Neuron (in vitro differentiated cells): ENCODE measurements at regions not wholly inside any gene's neighbourhood (a gene's known extent, or its start where the extent isn't known, plus 50 kb on each side); places are given as distances from the start of the nearest gene placed in this dataset.
"Not testable (repeated sequence)": the region's sequence is repeated elsewhere in the genome, so short reads cannot be mapped to it uniquely, and the experiment has no call there.

Source experiments
- H2AFZ ChIP-seq: one replicate; pipeline ENCODE4 v1.6.1; 2013; ENCODE audit warnings: low read depth, mild to moderate bottlenecking, inconsistent platforms, low read length, moderate library complexity
- H3K27me3 ChIP-seq: one replicate; pipeline ENCODE4 v1.6.1; 2013; ENCODE audit warnings: low read length; ENCODE audit not compliant: insufficient read depth
- H3K36me3 ChIP-seq: one replicate; pipeline ENCODE4 v1.6.1; 2013; ENCODE audit warnings: low read length; ENCODE audit not compliant: insufficient read depth
- H3K4me1 ChIP-seq: one replicate; pipeline ENCODE4 v1.6.1; 2013; ENCODE audit warnings: low read length; ENCODE audit not compliant: insufficient read depth
- H3K4me3 ChIP-seq: 2 replicates; pipeline ENCODE4 v1.5.1; 2013; ENCODE audit warnings: mild to moderate bottlenecking, low read length, moderate library complexity
- H3K9me3 ChIP-seq: one replicate; pipeline ENCODE4 v1.6.1; 2013; ENCODE audit warnings: low read length

GRCh38 chr15:62665449-62665848 lies 377.1 kb upstream of the TPM1 start:
- H2AFZ ChIP-seq, result no peak overlapping the region
- no peaks in the 10 kb centered on the region for H3K36me3 ChIP-seq
- no peaks in the 10 kb centered on the region for H3K27me3 ChIP-seq
- H3K9me3 ChIP-seq, result no peaks in the 10 kb centered on the region
- no peaks in the 10 kb centered on the region for H3K4me1 ChIP-seq
- H3K4me3 ChIP-seq, result no peak overlapping the region

GRCh38 chr15:62666046-62666445 lies 376.5 kb upstream of the TPM1 start:
- Histone ChIP-seq H3K36me3 (no peaks in the 10 kb centered on the region), H3K9me3 (no peaks in the 10 kb centered on the region), H2AFZ (no peak overlapping the region), H3K4me1 (no peaks in the 10 kb centered on the region), H3K4me3 (no peak overlapping the region), H3K27me3 (no peaks in the 10 kb centered on the region)

GRCh38 chr15:62672268-62672667 lies 370.3 kb upstream of the TPM1 start:
- no peaks in the 10 kb centered on the region for H3K4me1 ChIP-seq
- no peaks in the 10 kb centered on the region for H3K27me3 ChIP-seq
- no peaks in the 10 kb centered on the region for H3K9me3 ChIP-seq
- no peak overlapping the region for H2AFZ ChIP-seq
- H3K4me3 ChIP-seq, result no peak overlapping the region
- no peaks in the 10 kb centered on the region for H3K36me3 ChIP-seq

- Histone ChIP-seq H3K9me3 (no peaks in the 10 kb centered on the region), H2AFZ (no peak overlapping the region), H3K27me3 (no peaks in the 10 kb centered on the region), H3K4me1 (no peaks in the 10 kb centered on the region), H3K36me3 (no peaks in the 10 kb centered on the region), H3K4me3 (no peak overlapping the region)
Observed at GRCh38 chr15:62676891-62677290, 365.7 kb upstream of the TPM1 start.

GRCh38 chr15:62681939-62682896 lies 360.3 kb upstream of the TPM1 start:
- Histone ChIP-seq H3K4me3 (no peak overlapping the region), H3K36me3 (no peaks in the 10 kb centered on the region), H3K27me3 (no peaks in the 10 kb centered on the region), H3K9me3 (no peaks in the 10 kb centered on the region), H3K4me1 (no peaks in the 10 kb centered on the region), H2AFZ (no peak overlapping the region)

DNA sequence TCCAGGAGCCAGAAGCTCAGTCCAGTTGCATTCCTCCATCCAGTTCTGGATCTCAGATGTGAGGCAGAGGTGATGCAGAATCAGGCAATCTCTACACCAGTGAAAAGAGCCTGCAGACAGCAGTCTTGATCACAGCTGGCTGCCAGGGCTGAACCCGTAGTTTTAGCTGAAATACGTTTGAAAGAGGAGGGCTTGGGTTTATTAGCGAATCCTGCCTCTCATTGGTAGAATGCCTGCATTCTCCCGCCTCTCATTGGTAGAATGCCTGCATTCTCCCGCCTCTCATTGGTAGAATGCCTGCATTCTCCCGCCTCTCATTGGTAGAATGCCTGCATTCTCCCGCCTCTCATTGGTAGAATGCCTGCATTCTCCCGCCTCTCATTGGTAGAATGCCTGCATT lies 359.4 kb upstream of the TPM1 start:
- H3K27me3 ChIP-seq, H2AFZ ChIP-seq, H3K4me3 ChIP-seq, H3K4me1 ChIP-seq, H3K36me3 ChIP-seq, H3K9me3 ChIP-seq: not testable (repeated sequence)

- Histone ChIP-seq H3K36me3 (no peaks in the 10 kb centered on the region), H3K4me1 (no peaks in the 10 kb centered on the region), H3K9me3 (no peaks in the 10 kb centered on the region), H3K4me3 (no peak overlapping the region), H3K27me3 (no peaks in the 10 kb centered on the region), H2AFZ (no peak overlapping the region)
Observed at GRCh38 chr15:62684123-62684808, 358.3 kb upstream of the TPM1 start.

GRCh38 chr15:62691008-62691407 lies 351.5 kb upstream of the TPM1 start:
- Histone ChIP-seq H3K27me3 (no peaks in the 10 kb centered on the region), H3K9me3 (no peaks in the 10 kb centered on the region), H3K4me1 (no peaks in the 10 kb centered on the region), H2AFZ (no peak overlapping the region), H3K4me3 (no peak overlapping the region), H3K36me3 (no peaks in the 10 kb centered on the region)

DNA sequence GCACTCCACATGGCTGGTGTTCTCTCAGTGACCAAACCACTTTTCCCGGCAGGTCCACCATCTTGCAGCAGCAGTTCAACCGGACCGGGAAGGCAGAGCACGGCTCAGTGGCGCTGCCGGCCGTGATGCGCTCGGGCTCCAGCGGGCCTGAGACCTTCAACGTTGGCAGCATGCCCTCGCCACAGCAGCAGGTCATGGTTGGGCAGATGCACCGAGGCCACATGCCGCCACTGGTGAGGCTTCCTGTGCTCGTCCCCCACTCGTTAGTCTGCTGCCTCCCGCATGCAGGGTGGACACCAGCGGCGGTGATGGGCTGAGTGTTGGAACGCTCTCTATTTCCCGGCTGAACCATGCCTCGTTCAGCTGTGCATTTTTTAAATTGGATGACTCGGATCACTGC lies 344.9 kb upstream of the TPM1 start:
- Histone ChIP-seq H2AFZ (no peak overlapping the region), H3K36me3 (peaks cover 4% of the 10 kb centered on the region), H3K27me3 (no peaks in the 10 kb centered on the region), H3K4me3 (no peak overlapping the region), H3K4me1 (no peaks in the 10 kb centered on the region), H3K9me3 (no peaks in the 10 kb centered on the region)

DNA sequence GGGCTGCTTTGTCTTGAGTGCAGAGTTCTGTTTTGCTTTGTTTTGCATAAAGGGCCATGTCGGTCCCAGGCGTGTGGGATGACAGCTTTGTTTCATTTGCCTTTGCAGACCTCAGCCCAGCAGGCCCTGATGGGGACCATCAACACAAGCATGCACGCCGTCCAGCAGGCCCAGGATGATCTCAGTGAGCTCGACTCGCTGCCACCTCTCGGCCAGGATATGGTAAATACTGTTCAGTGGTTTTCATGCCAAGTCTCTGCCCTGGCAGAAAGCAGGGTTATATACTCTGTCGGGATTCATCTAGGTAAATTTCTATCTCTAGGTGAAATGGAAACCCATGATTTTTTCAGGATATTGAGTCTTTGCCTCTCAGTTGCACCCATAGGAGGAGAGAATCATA lies 343.9 kb upstream of the TPM1 start:
- Histone ChIP-seq H3K4me3 (no peak overlapping the region), H3K36me3 (peaks cover 4% of the 10 kb centered on the region), H3K27me3 (no peaks in the 10 kb centered on the region), H2AFZ (no peak overlapping the region), H3K9me3 (no peaks in the 10 kb centered on the region), H3K4me1 (no peaks in the 10 kb centered on the region)

- Histone ChIP-seq H3K4me3 (no peak overlapping the region), H3K27me3 (no peaks in the 10 kb centered on the region), H3K4me1 (no peaks in the 10 kb centered on the region), H3K36me3 (peaks cover 4% of the 10 kb centered on the region), H3K9me3 (no peaks in the 10 kb centered on the region), H2AFZ (no peak overlapping the region)
Observed at GRCh38 chr15:62706317-62706716, 336.2 kb upstream of the TPM1 start.

GRCh38 chr15:62708470-62708869 lies 334.1 kb upstream of the TPM1 start:
- Histone ChIP-seq H2AFZ (no peak overlapping the region), H3K4me1 (no peaks in the 10 kb centered on the region), H3K27me3 (no peaks in the 10 kb centered on the region), H3K36me3 (no peaks in the 10 kb centered on the region), H3K4me3 (no peak overlapping the region), H3K9me3 (no peaks in the 10 kb centered on the region)

DNA sequence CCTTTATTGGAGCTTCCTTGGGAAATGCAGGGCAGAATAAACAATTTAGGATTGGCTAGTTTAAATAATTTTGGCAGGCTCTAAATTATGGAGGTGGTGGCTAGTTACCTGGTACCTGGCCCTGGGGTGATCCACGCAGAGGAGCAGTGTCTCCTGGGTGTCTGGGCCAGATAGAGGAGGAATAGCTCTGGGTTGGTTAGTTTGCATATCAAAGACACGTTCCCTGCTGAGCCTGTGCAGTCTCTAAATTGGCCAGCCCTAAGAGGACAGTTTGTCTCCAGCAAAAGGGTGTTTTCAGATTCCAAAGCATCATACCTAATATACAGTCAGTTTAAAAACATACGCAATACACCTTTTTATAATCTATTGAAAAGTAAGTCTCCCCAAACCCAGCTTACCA lies 333.3 kb upstream of the TPM1 start:
- Histone ChIP-seq H3K9me3 (no peaks in the 10 kb centered on the region), H3K4me3 (no peak overlapping the region), H2AFZ (no peak overlapping the region), H3K27me3 (no peaks in the 10 kb centered on the region), H3K4me1 (no peaks in the 10 kb centered on the region), H3K36me3 (no peaks in the 10 kb centered on the region)
